Osteocyte (in vitro differentiated cells): ENCODE measurements at regions not wholly inside any gene's neighbourhood (a gene's known extent, or its start where the extent isn't known, plus 50 kb on each side); places are given as distances from the start of the nearest gene placed in this dataset.

Experiments used
- DNase-seq: peaks from one replicate; pipeline ENCODE4 v3.0.0; 2021; ENCODE audit warnings: mixed read lengths; ENCODE audit not compliant: unreplicated experiment; ENCODE audit errors: extremely low spot score
- H3K27ac Mint-ChIP-seq: one replicate; pipeline ENCODE4 v1.8.0; 2021; ENCODE audit warnings: mild to moderate bottlenecking, mixed read lengths; ENCODE audit not compliant: unreplicated experiment
- H3K27me3 Mint-ChIP-seq: one replicate; pipeline ENCODE4 v1.8.0; 2021; ENCODE audit warnings: mixed read lengths; ENCODE audit not compliant: unreplicated experiment
- H3K36me3 Mint-ChIP-seq: one replicate; pipeline ENCODE4 v1.8.0; 2021; ENCODE audit warnings: mixed read lengths; ENCODE audit not compliant: unreplicated experiment
- H3K4me1 Mint-ChIP-seq: one replicate; pipeline ENCODE4 v1.8.0; 2021; ENCODE audit warnings: mixed read lengths; ENCODE audit not compliant: unreplicated experiment
- H3K4me3 Mint-ChIP-seq: one replicate; pipeline ENCODE4 v1.8.0; 2021; ENCODE audit warnings: mild to moderate bottlenecking, moderate library complexity, mixed read lengths; ENCODE audit not compliant: unreplicated experiment
- H3K9me3 Mint-ChIP-seq: one replicate; pipeline ENCODE4 v1.8.0; 2021; ENCODE audit warnings: mixed read lengths; ENCODE audit not compliant: unreplicated experiment
- CTCF ChIP-seq: fragments of 200-600 bp; sonication (generic); IDR thresholded peaks from 2 replicates; pipeline ENCODE4 v1.5.0; 2021; ENCODE audit warnings: antibody characterized with exemption, mild to moderate bottlenecking, moderate library complexity

GRCh38 chr10:8349610-8350249 is 295.2 kb downstream of the GATA3 start:
- DNase-seq, result no peak
- no peak overlapping the region for H3K4me3 Mint-ChIP-seq
- no peak for TF ChIP-seq CTCF
- H3K27me3 Mint-ChIP-seq, result no peaks in the 10 kb centered on the region
- peaks cover 11% of the 10 kb centered on the region for H3K9me3 Mint-ChIP-seq
- H3K4me1 Mint-ChIP-seq, result no peaks in the 10 kb centered on the region
- H3K36me3 Mint-ChIP-seq, result no peaks in the 10 kb centered on the region
- H3K27ac Mint-ChIP-seq, result no peak overlapping the region

- Mint-ChIP-seq H3K9me3 (peaks cover 11% of the 10 kb centered on the region), H3K4me3 (no peak overlapping the region), H3K27me3 (no peaks in the 10 kb centered on the region), H3K36me3 (no peaks in the 10 kb centered on the region), H3K4me1 (no peaks in the 10 kb centered on the region), H3K27ac (no peak overlapping the region)
- no peak for DNase-seq
- no peak for TF ChIP-seq CTCF
These were observed 295.9 kb downstream of the GATA3 start for GRCh38 chr10:8350250-8350967.

GRCh38 chr10:8352171-8353075 is 297.9 kb downstream of the GATA3 start:
- Mint-ChIP-seq H3K9me3 (peaks cover 11% of the 10 kb centered on the region), H3K27ac (no peak overlapping the region), H3K4me3 (no peak overlapping the region), H3K27me3 (no peaks in the 10 kb centered on the region), H3K36me3 (no peaks in the 10 kb centered on the region), H3K4me1 (no peaks in the 10 kb centered on the region)
- no peak for TF ChIP-seq CTCF
- DNase-seq, result no peak

- Mint-ChIP-seq H3K4me1 (no peaks in the 10 kb centered on the region), H3K27ac (no peak overlapping the region), H3K9me3 (peaks cover 14% of the 10 kb centered on the region), H3K27me3 (no peaks in the 10 kb centered on the region), H3K36me3 (no peaks in the 10 kb centered on the region), H3K4me3 (no peak overlapping the region)
- no peak for TF ChIP-seq CTCF
- DNase-seq, result no peak
These were observed 301.8 kb downstream of the GATA3 start for GRCh38 chr10:8356283-8356682.

GRCh38 chr10:8359467-8359866 is 305.0 kb downstream of the GATA3 start:
- TF ChIP-seq CTCF, result no peak
- Mint-ChIP-seq H3K27ac (no peak overlapping the region), H3K9me3 (peaks cover 17% of the 10 kb centered on the region), H3K36me3 (no peaks in the 10 kb centered on the region), H3K4me1 (no peaks in the 10 kb centered on the region), H3K4me3 (no peak overlapping the region), H3K27me3 (no peaks in the 10 kb centered on the region)
- no peak for DNase-seq
